KOPT-K1 (cell line): ENCODE measurements at regions not wholly inside any gene's neighbourhood (a gene's known extent, or its start where the extent isn't known, plus 50 kb on each side); places are given as distances from the start of the nearest gene placed in this dataset.

Experiments used
- H3K27ac ChIP-seq: fragments of 200-600 bp; sonication (generic); 2 replicates; pipeline ENCODE4 v1.5.1; 2016; ENCODE audit warnings: antibody characterized with exemption, mild to moderate bottlenecking, low read depth, low read length; ENCODE audit not compliant: poor library complexity, severe bottlenecking
- H3K36me3 ChIP-seq: fragments of 200-600 bp; sonication (generic); 2 replicates; pipeline ENCODE4 v1.5.1; 2017; ENCODE audit warnings: antibody characterized with exemption, mild to moderate bottlenecking, low read length, moderate library complexity; ENCODE audit not compliant: insufficient read depth
- H3K9me3 ChIP-seq: fragments of 200-600 bp; sonication (generic); 2 replicates; pipeline ENCODE4 v1.5.1; 2017; ENCODE audit warnings: antibody characterized with exemption, low read length, mild to moderate bottlenecking; ENCODE audit not compliant: insufficient read depth, poor library complexity, severe bottlenecking

- Histone ChIP-seq H3K27ac (no peak overlapping the region), H3K9me3 (no peaks in the 10 kb centered on the region), H3K36me3 (no peaks in the 10 kb centered on the region)
Observed at GRCh38 chr2:145725876-145726275, 1206.0 kb upstream of the ZEB2 start.

DNA sequence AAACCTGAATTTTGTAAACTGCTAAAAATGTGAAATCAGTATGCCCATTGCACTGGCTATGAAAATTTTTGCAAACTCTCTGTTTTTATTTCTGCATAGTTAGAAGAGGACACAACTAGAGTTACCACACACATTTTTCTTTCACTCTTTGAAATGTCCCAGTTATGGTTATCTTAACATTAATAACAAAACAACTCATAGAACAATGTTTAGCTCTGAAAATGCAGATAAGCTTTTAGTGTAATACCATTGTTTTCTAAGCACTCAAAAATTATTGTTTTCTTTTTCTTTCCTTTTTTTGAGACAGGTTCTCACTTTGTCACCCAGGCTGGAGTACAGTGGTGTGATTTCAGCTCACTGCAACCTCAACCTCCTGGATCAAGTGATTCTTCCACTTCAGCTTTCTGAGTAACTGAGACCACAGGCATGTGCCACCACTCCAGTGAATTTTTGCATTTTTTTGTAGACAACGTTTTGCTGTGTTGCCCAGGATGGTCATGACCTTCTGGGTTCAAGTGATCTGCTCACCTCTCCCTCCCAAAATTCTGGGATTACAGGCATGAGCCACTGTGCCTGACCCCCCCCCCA is 1204.5 kb upstream of the ZEB2 start:
- no peak overlapping the region for H3K27ac ChIP-seq
- no peaks in the 10 kb centered on the region for H3K9me3 ChIP-seq
- no peaks in the 10 kb centered on the region for H3K36me3 ChIP-seq

DNA sequence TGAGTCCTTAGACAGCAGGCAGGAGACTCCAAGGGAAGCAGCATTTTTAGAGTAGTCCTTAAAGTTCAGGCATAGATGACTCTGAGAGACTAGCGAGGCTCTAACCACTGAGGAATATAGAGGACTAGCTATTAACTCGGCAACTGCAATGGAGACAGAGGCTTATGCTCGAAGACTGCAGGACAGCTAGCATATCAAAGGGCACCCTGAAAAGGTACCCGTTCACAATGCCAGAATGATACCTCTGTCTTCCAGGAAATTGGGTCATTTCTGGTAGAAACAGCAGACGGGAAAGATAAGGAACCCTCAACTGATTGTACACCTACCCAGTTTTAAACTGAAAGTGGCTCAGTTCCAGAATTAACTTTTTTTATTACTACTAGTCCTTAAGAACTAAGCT is 1204.0 kb upstream of the ZEB2 start:
- no peaks in the 10 kb centered on the region for H3K9me3 ChIP-seq
- H3K27ac ChIP-seq = no peak overlapping the region
- H3K36me3 ChIP-seq = no peaks in the 10 kb centered on the region

DNA sequence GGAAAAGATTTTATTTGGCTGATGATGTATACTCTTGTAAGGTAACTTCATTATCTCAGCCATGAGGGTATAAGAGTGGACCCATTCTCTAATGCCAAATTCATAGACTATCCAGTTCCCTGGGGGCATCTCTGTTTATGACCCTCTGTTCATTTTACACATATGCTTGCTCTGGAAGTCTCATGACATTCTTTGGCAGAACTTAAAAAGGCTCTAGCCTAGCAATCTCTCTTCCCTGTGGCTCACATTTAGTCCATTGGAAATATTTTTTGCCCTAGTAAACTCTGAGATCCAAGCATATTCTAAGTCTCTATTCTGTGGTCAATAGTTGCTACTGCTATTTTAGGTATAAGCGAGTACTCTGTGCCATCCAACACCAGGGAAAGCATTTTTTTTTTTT is 1201.8 kb upstream of the ZEB2 start:
- Histone ChIP-seq H3K36me3 (no peaks in the 10 kb centered on the region), H3K9me3 (no peaks in the 10 kb centered on the region), H3K27ac (no peak overlapping the region)

DNA sequence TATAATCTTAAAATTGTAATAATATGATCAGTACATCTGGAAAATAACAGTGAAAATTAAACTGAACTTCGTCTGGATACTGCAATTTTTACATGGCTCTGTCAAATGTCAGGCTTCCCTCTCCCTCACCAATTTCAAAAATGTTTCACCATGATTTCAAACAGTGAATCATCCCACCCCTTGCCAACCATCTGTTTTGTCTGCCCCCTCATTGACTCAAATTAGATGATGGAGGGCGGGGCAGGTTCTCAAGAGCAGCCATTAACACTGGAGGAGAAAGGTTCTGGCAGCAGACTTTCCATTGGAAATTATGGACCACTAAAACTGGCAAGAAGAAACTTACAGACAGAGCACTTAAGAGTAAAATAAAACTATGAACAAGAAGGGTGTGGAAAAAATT is 1195.7 kb upstream of the ZEB2 start:
- Histone ChIP-seq H3K27ac (no peak overlapping the region), H3K9me3 (no peaks in the 10 kb centered on the region), H3K36me3 (no peaks in the 10 kb centered on the region)

- Histone ChIP-seq H3K27ac (no peak overlapping the region), H3K36me3 (no peaks in the 10 kb centered on the region)
Observed at GRCh38 chr2:145710303-145710702, 1190.4 kb upstream of the ZEB2 start.

GRCh38 chr2:145702305-145702704 is 1182.4 kb upstream of the ZEB2 start:
- Histone ChIP-seq H3K36me3 (no peaks in the 10 kb centered on the region), H3K27ac (no peak overlapping the region), H3K9me3 (no peaks in the 10 kb centered on the region)

More at GRCh38 chr2:145710303-145710702, 1190.4 kb upstream of the ZEB2 start:
- H3K9me3 ChIP-seq = no peaks in the 10 kb centered on the region

GRCh38 chr2:145692971-145693478 is 1173.1 kb upstream of the ZEB2 start:
- H3K27ac ChIP-seq = no peak overlapping the region
- no peaks in the 10 kb centered on the region for H3K36me3 ChIP-seq
- H3K9me3 ChIP-seq = no peaks in the 10 kb centered on the region

DNA sequence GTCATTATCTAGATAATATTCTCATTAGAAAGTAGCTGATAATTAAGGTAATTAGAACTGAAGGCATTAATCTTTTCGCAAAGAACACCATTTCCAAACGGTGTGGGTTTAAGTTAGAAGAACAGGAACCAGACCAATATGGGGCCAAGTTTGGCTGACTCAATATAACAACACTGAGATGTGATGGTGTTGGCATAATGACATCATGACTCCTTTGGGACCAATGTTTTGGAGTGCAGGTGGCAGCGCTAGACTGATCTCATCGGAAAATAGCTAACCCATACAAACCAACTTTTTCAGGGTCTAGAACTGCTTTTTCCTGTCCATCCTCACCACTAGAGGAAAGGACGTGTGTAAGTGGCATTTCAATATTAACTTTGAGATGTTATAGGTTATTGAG is 1171.7 kb upstream of the ZEB2 start:
- Histone ChIP-seq H3K36me3 (no peaks in the 10 kb centered on the region), H3K9me3 (no peaks in the 10 kb centered on the region), H3K27ac (no peak overlapping the region)

- Histone ChIP-seq H3K9me3 (no peaks in the 10 kb centered on the region), H3K27ac (no peak overlapping the region), H3K36me3 (no peaks in the 10 kb centered on the region)
Observed at GRCh38 chr2:145690183-145690778, 1170.4 kb upstream of the ZEB2 start.

GRCh38 chr2:145689277-145689676 is 1169.4 kb upstream of the ZEB2 start:
- Histone ChIP-seq H3K36me3 (no peaks in the 10 kb centered on the region), H3K9me3 (no peaks in the 10 kb centered on the region), H3K27ac (no peak overlapping the region)

DNA sequence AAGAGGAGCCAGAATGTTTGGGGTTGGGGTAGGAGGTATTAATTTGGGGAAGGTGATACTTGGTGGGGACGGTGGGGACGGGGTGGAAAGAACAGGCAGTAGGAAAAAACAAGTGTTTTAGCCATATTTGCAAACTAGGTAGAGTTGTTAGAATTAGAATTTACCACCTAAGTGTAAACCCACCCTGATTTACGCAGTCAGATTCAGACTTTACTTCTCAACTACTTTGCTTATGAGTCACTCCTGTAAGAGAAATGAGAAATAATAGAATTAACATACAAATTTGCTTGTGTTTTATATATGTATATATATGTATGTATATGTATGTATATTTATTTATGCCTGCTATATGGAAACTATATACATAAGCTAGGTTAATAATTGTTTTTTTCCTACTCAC is 1168.2 kb upstream of the ZEB2 start:
- H3K27ac ChIP-seq = no peak overlapping the region
- no peaks in the 10 kb centered on the region for H3K36me3 ChIP-seq
- no peaks in the 10 kb centered on the region for H3K9me3 ChIP-seq

DNA sequence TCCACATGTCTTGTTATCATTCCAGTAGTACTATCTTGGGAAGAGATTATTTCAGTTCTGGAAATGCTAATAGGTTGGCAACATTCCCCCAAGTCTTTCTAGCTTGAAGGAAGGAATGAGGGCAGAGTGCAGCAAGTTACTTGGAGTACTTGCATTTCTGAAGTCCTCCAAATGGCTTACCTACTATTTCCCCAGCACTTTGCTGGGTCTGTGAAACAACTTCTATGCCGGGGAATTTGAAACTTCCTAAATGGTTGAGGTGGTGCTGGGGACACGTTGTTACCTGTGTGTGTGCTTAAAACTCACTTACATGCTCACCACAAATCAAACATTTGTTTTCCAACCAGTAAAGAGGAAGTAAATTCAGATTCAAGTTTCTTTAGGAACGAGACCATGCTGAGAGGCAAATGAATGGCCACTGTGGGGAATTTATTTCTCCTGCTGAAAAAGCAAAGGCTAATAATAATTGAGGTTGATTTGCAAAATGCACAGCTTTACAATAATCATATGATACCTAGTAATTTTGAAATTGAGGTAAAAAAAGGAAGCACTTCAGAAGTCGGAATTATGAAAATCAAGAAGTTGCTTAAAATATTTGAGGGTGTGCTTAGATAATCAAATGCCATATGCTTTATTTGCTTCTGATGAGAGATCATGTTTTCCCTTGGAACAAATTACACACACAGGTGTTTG is 1167.7 kb upstream of the ZEB2 start:
- no peak overlapping the region for H3K27ac ChIP-seq
- no peaks in the 10 kb centered on the region for H3K36me3 ChIP-seq
- no peaks in the 10 kb centered on the region for H3K9me3 ChIP-seq

DNA sequence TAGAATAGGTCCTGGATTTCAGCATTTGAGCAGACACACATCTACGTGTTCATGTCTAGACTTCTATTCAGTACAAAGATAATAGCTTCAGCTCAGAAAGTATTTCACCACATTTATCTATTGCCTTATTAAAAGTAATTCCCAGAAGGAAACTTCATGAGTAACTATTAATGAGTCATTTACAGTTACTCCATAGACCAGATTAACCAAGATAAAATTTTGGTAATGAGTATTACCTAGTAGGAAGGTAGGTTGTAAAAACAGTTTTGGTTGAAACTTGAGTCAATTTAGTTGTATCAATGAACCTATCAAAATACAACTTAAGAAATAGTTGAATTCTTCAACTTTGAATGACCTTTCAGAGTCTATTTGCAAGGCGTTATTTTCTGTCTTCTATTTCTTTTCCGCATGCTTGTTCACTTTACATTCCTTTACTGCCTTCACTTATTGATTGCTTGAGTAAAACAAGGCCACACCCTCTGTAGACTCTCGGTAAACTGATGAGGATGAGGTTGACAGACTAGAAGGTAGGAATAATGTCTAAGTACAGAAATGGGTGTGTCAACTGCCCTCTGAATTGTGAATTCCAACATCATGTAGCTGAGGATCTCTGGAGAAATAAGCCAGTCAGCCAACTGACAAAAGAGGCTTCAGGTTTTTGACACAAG is 1165.6 kb upstream of the ZEB2 start:
- no peaks in the 10 kb centered on the region for H3K9me3 ChIP-seq
- H3K36me3 ChIP-seq = no peaks in the 10 kb centered on the region
- no peak overlapping the region for H3K27ac ChIP-seq

DNA sequence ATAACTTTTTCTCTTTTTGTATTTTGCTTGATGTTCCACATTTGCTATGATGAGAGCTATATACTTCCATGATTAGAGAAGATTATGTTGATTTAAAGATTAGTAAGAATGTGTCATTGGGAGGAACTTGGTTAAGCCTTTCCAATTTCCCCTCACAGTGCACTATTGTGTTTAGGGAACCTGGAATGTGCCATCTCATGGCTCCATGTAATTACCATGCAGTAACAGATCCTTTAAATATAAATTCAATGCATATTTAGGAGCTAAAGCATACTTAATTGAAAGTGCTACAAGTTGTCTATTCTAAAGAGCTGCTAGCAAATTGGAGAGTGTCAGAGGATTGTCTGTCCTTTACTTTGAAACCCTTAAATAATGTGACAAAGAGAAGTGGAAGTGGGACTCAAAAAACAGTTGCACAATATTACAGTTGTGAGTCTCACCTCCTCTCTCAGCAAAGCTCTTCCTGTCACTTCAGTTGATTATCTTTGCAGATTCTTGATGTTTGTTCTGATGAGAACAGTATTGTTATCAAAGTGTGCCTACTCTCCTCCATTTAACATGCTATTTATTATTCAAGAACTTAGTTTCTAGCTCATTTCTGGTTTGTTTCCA is 1162.7 kb upstream of the ZEB2 start:
- Histone ChIP-seq H3K27ac (no peak overlapping the region), H3K9me3 (no peaks in the 10 kb centered on the region), H3K36me3 (no peaks in the 10 kb centered on the region)
